Loucy (cell line): ENCODE measurements at regions not wholly inside any gene's neighbourhood (a gene's known extent, or its start where the extent isn't known, plus 50 kb on each side); places are given as distances from the start of the nearest gene placed in this dataset.

Source experiments
- H2AFZ ChIP-seq: fragments of 200-600 bp; sonication (generic); 2 replicates; pipeline ENCODE4 v1.6.0; 2016; ENCODE audit warnings: antibody characterized with exemption, mild to moderate bottlenecking, low read length, moderate library complexity
- H3F3A ChIP-seq: fragments of 200-600 bp; 2 replicates; pipeline ENCODE4 v1.6.0; 2016; ENCODE audit warnings: antibody characterized with exemption, low read depth, mild to moderate bottlenecking
- H3K27me3 ChIP-seq: fragments of 200-600 bp; sonication (generic); 2 replicates; pipeline ENCODE4 v1.6.1; 2014; ENCODE audit warnings: low read length, mild to moderate bottlenecking; ENCODE audit not compliant: insufficient read depth, poor library complexity, severe bottlenecking
- H3K36me3 ChIP-seq: fragments of 200-600 bp; sonication (generic); 2 replicates; pipeline ENCODE4 v1.6.1; 2016; ENCODE audit warnings: low read length; ENCODE audit not compliant: insufficient read depth
- H3K4me1 ChIP-seq: fragments of 200-600 bp; sonication (generic); 2 replicates; pipeline ENCODE4 v1.5.1; 2014; ENCODE audit warnings: low read length, mild to moderate bottlenecking; ENCODE audit not compliant: insufficient read depth, poor library complexity, severe bottlenecking
- H3K4me2 ChIP-seq: fragments of 200-600 bp; sonication (generic); 2 replicates; pipeline ENCODE4 v1.6.0; 2014; ENCODE audit warnings: antibody characterized with exemption, low read length, low read depth, mild to moderate bottlenecking; ENCODE audit not compliant: poor library complexity, severe bottlenecking
- H3K4me3 ChIP-seq: fragments of 200-600 bp; sonication (generic); 2 replicates; pipeline ENCODE4 v1.5.1; 2014; ENCODE audit warnings: low read length, mild to moderate bottlenecking, mixed read lengths; ENCODE audit not compliant: poor library complexity, severe bottlenecking
- H3K79me2 ChIP-seq: fragments of 200-600 bp; sonication (generic); 2 replicates; pipeline ENCODE4 v1.6.1; 2014; ENCODE audit warnings: low read length; ENCODE audit not compliant: insufficient read depth
- H3K9ac ChIP-seq: fragments of 200-600 bp; sonication (generic); 2 replicates; pipeline ENCODE4 v1.6.0; 2014; ENCODE audit warnings: mild to moderate bottlenecking, low read depth, low read length, moderate library complexity; ENCODE audit not compliant: poor library complexity, severe bottlenecking
- H3K9me2 ChIP-seq: fragments of 200-600 bp; sonication (generic); replicated peaks from 2 replicates; pipeline ENCODE4 v1.6.1; 2016; ENCODE audit warnings: low read depth, low read length, mixed read lengths
- H3K9me3 ChIP-seq: fragments of 200-600 bp; sonication (generic); 2 replicates; pipeline ENCODE4 v1.6.1; 2014; ENCODE audit warnings: mild to moderate bottlenecking, antibody characterized with exemption, low read length, low read depth; ENCODE audit not compliant: insufficient read depth
- H4K20me1 ChIP-seq: fragments of 200-600 bp; sonication (generic); 2 replicates; pipeline ENCODE4 v1.6.0; 2014; ENCODE audit warnings: antibody characterized with exemption, low read length, mild to moderate bottlenecking; ENCODE audit not compliant: insufficient read depth, poor library complexity, severe bottlenecking
- EZH2phosphoT487 ChIP-seq: fragments of 200-600 bp; IDR thresholded peaks from 2 replicates; pipeline ENCODE4 v1.6.1; 2018; ENCODE audit warnings: antibody characterized with exemption, mild to moderate bottlenecking, moderate library complexity, borderline replicate concordance
- TF ChIP-seq, protein P1 (sequence below): fragments of 200-600 bp; sonication (generic); conservative IDR thresholded peaks from 2 replicates; pipeline ENCODE4 v1.5.1; 2014; ENCODE audit warnings: mild to moderate bottlenecking, antibody characterized with exemption, low read length

DNA sequence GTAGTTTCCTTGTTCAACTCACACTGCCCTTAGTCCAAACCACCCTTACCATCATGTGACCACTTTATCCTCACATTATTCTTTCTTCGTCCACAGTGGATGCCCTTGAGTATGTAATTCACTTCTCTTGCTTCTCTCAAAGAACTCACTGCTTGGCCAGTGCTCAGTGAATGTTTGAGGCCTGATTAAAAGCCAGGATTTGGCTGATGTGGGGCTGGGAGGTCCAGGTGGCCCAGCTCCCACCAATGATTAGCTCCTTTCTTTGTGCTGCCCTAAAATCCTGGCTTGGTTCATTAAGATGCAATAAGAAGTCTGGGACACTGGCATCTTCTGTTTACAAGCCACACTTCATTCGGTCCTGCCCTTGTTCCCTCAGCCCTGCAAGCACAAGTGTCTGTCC lies 97.8 kb upstream of the CELF4 start:
- H3K79me2 ChIP-seq: no peaks in the 10 kb centered on the region
- no peak overlapping the region for H3K9ac ChIP-seq
- no peak overlapping the region for H2AFZ ChIP-seq
- no peaks in the 10 kb centered on the region; the same call in 1 of the 2 replicates for H3K9me3 ChIP-seq
- no peaks in the 10 kb centered on the region for H3F3A ChIP-seq
- H3K9me2 ChIP-seq: no peaks in the 10 kb centered on the region
- no peaks in the 10 kb centered on the region for H3K4me1 ChIP-seq
- H3K27me3 ChIP-seq: no peaks in the 10 kb centered on the region
- no peak overlapping the region for H3K4me2 ChIP-seq
- TF ChIP-seq, protein P1, sequence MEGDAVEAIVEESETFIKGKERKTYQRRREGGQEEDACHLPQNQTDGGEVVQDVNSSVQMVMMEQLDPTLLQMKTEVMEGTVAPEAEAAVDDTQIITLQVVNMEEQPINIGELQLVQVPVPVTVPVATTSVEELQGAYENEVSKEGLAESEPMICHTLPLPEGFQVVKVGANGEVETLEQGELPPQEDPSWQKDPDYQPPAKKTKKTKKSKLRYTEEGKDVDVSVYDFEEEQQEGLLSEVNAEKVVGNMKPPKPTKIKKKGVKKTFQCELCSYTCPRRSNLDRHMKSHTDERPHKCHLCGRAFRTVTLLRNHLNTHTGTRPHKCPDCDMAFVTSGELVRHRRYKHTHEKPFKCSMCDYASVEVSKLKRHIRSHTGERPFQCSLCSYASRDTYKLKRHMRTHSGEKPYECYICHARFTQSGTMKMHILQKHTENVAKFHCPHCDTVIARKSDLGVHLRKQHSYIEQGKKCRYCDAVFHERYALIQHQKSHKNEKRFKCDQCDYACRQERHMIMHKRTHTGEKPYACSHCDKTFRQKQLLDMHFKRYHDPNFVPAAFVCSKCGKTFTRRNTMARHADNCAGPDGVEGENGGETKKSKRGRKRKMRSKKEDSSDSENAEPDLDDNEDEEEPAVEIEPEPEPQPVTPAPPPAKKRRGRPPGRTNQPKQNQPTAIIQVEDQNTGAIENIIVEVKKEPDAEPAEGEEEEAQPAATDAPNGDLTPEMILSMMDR: no peak
- no peaks in the 10 kb centered on the region for H4K20me1 ChIP-seq
- no peaks in the 10 kb centered on the region for H3K36me3 ChIP-seq
- no peak overlapping the region for H3K4me3 ChIP-seq

DNA sequence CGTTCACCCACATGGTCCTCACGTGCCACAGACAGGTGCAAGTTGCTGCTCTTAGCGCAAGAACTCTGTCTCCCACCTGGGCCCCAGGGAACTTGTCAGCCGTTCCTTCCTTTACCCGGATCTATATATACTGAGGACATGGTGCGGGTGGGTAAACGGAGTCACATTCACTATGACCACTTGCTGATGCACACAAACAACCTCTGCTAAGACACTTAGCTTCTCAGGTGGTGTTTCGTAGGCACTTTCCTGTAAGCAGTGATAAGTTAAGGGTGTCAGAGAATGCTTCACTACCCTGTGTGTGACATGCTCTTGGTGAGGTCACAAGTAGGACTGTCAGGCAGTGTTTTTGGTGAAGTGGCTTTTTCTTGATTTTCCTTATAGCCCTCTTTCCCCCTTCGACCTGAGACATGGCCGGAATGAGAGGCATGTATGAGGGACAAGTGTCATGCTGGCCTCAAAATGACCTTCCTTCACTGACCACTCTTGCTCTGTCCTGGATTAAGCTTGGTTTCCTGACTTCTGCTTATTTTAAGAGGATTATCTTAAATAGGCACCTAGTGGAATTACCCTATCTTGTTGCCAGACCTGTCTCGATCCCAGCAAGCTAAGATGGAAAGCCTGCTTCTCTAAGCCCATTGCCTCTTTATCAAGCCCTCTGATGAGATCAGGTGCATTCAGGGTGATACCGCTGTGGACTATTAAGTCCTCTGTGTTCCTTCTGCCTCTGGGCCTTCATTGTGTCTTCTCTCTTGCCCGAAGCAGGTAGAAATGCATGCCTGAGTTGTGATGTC lies 97.1 kb upstream of the CELF4 start:
- TF ChIP-seq EZH2phosphoT487: no peak
- Histone ChIP-seq H4K20me1 (no peaks in the 10 kb centered on the region), H2AFZ (no peak overlapping the region), H3K4me1 (no peaks in the 10 kb centered on the region), H3K4me3 (no peak overlapping the region), H3F3A (no peaks in the 10 kb centered on the region), H3K36me3 (no peaks in the 10 kb centered on the region), H3K9ac (no peak overlapping the region), H3K9me2 (no peaks in the 10 kb centered on the region), H3K4me2 (no peak overlapping the region), H3K9me3 (no peaks in the 10 kb centered on the region; the same call in 1 of the 2 replicates), H3K27me3 (no peaks in the 10 kb centered on the region), H3K79me2 (no peaks in the 10 kb centered on the region)

DNA sequence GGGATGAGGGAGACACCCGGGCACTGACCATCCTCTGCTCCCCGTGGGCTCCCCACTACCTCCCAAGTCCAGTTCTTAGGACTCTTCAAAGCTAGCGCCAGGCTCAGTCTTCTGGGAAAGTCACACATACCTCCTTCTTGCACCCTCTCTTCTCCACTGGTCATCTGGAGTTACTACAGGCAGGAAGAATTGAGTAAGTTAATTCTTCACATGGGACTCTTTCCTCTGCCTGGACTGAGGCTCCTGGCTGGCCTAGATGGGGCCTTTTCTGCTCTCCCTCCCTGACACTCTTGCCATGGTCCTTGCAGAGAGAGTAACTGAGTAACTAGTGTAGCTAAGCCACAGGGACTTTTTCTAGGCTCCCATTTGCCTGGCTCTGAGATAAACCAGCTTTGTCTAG lies 96.5 kb upstream of the CELF4 start:
- Histone ChIP-seq H4K20me1 (no peaks in the 10 kb centered on the region), H3F3A (no peaks in the 10 kb centered on the region), H3K4me2 (no peak overlapping the region), H3K27me3 (no peaks in the 10 kb centered on the region), H3K9ac (no peak overlapping the region), H3K4me3 (no peak overlapping the region), H3K79me2 (no peaks in the 10 kb centered on the region), H3K4me1 (no peaks in the 10 kb centered on the region), H3K36me3 (no peaks in the 10 kb centered on the region), H3K9me3 (no peaks in the 10 kb centered on the region; the same call in 1 of the 2 replicates), H2AFZ (no peak overlapping the region), H3K9me2 (no peaks in the 10 kb centered on the region)
- TF ChIP-seq EZH2phosphoT487: no peak
- TF ChIP-seq, protein P1: no peak

DNA sequence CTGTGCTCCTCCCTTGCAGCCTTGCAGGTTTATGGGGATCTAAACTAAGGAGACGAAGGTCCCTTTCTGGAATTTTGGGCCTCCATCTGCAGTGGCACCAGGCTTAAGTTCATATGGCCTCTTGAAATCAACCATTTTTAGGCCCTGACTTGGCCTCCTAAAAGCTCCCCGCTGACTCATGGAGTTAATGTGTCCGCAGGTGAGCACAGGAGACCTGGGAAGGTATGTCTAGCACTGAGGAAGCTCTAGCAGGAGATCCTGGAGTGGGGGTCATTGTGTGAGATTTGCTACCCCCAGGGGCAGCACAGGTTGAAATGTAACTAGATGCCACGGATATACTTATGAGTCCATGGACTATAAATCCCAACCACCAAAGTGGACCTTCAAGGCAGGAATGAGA lies 95.9 kb upstream of the CELF4 start:
- Histone ChIP-seq H3K9ac (no peak overlapping the region), H3F3A (no peaks in the 10 kb centered on the region), H3K4me3 (no peak overlapping the region), H3K4me2 (no peak overlapping the region), H4K20me1 (no peaks in the 10 kb centered on the region), H3K36me3 (no peaks in the 10 kb centered on the region), H3K27me3 (no peaks in the 10 kb centered on the region), H2AFZ (no peak overlapping the region), H3K4me1 (no peaks in the 10 kb centered on the region), H3K9me3 (no peaks in the 10 kb centered on the region; the same call in 1 of the 2 replicates), H3K9me2 (no peaks in the 10 kb centered on the region), H3K79me2 (no peaks in the 10 kb centered on the region)
- no peak for TF ChIP-seq EZH2phosphoT487
- TF ChIP-seq, protein P1: no peak
